GM12878 (cell line): ENCODE measurements at regions not wholly inside any gene's neighbourhood (a gene's known extent, or its start where the extent isn't known, plus 50 kb on each side); places are given as distances from the start of the nearest gene placed in this dataset.

Experiments
- ATAC-seq: fragments of 200-7000 bp; cut with Tn5 transposase; 3 replicates; pipeline ENCODE4 v1.9.1; 2020; ENCODE audit warnings: mild to moderate bottlenecking, moderate library complexity
- BruUV-seq: library from RNA; stranded (reverse); fragments of 400-500 nt; replicated peaks from 2 replicates; lab custom pipeline; 2021; lab: Mats Ljungman, UMichigan
- CTCF ChIA-PET: fragments of 300-600 bp; sonication (Branson Sonifier 250); formaldehyde crosslinking; extraction: SDS; loops from one replicate; lab custom pipeline; 2021; ENCODE audit warnings: inconsistent platforms; lab: Yijun Ruan, JAX
- POLR2A ChIA-PET: fragments of 350-600 bp; formaldehyde crosslinking; extraction: SDS; loops from one replicate; lab custom pipeline; 2021; ENCODE audit warnings: inconsistent platforms; lab: Charles Lee
- RAD21 ChIA-PET: fragments of 300-600 bp; sonication (Branson Sonifier 250); formaldehyde crosslinking; loops from one replicate; lab custom pipeline; 2023; ENCODE audit warnings: antibody characterized with exemption; ENCODE audit not compliant: unreplicated experiment; lab: Charles Lee
- SMC1A ChIA-PET: fragments of 300-600 bp; sonication (Branson Sonifier 250); formaldehyde crosslinking; loops from one replicate; lab custom pipeline; 2023; ENCODE audit not compliant: unreplicated experiment, uncharacterized antibody; lab: Charles Lee
- DNase-seq: peaks from one replicate; pipeline ENCODE4 v3.0.0-alpha.2; 2011; ENCODE audit warnings: low read depth, low spot score
- FAIRE-seq: peaks from 3 replicates; lab custom pipeline; 2011; peaks lifted over from hg19 to GRCh38; lab: Jason Lieb, UNC
- H2AFZ ChIP-seq: 2 replicates; pipeline ENCODE4 v1.6.0; 2011; ENCODE audit warnings: low read depth, low read length, control low read depth; ENCODE audit not compliant: control insufficient read depth
- H3K27ac ChIP-seq: 2 replicates; pipeline ENCODE4 v1.5.1; 2011; ENCODE audit warnings: control low read depth; ENCODE audit not compliant: control insufficient read depth, insufficient read depth
- H3K27me3 ChIP-seq, 2 experiments: replicated peaks in 1 of 2; 2 replicates each; pipeline versions ENCODE4 v1.6.0 to v1.6.1; 2011; ENCODE audit warnings: low read length in 1 of 2; ENCODE audit not compliant: control insufficient read depth in 2 of 2, insufficient read depth in 2 of 2
- H3K36me3 ChIP-seq, 2 experiments: 2 replicates each; pipeline ENCODE4 v1.5.1; 2011; ENCODE audit warnings: low read length in 1 of 2; ENCODE audit not compliant: control insufficient read depth in 2 of 2, insufficient read depth in 2 of 2
- H3K4me1 ChIP-seq: 2 replicates; pipeline ENCODE4 v1.6.1; 2011; ENCODE audit warnings: mild to moderate bottlenecking, low read length, moderate library complexity, mixed read lengths; ENCODE audit not compliant: control insufficient read depth, insufficient read depth
- H3K4me2 ChIP-seq: 2 replicates; pipeline ENCODE4 v1.6.0; 2011; ENCODE audit warnings: control low read depth; ENCODE audit not compliant: control insufficient read depth, insufficient read depth
- H3K4me3 ChIP-seq: fragments of 200-600 bp; sonication (generic); 2 replicates; pipeline ENCODE4 v1.5.1; 2016
- H3K79me2 ChIP-seq: 2 replicates; pipeline ENCODE4 v1.6.0; 2011; ENCODE audit warnings: low read length; ENCODE audit not compliant: control insufficient read depth, insufficient read depth
- H3K9ac ChIP-seq: 2 replicates; pipeline ENCODE4 v1.8.0; 2011; ENCODE audit warnings: low read length, control low read depth, mixed read lengths; ENCODE audit not compliant: control insufficient read depth, insufficient read depth
- H3K9me3 ChIP-seq: replicated peaks from 3 replicates; pipeline ENCODE4 v1.5.1; 2011; ENCODE audit warnings: mild to moderate bottlenecking, low read length; ENCODE audit not compliant: control insufficient read depth, insufficient read depth
- H4K20me1 ChIP-seq: 2 replicates; pipeline ENCODE4 v1.6.0; 2011; ENCODE audit not compliant: control insufficient read depth, insufficient read depth
- ATF7 ChIP-seq: fragments of 450-650 bp; IDR thresholded peaks from 2 replicates; pipeline ENCODE4 v1.6.1; 2016; ENCODE audit warnings: low read depth, mild to moderate bottlenecking
- BCL3 ChIP-seq: IDR thresholded peaks from 2 replicates; pipeline ENCODE4 v1.6.1; 2011; ENCODE audit warnings: borderline replicate concordance, low read depth, mild to moderate bottlenecking, moderate library complexity, low read length; ENCODE audit not compliant: insufficient read depth, poor library complexity, severe bottlenecking
- CREB1 ChIP-seq: IDR thresholded peaks from 2 replicates; pipeline ENCODE4 v1.6.1; 2012; ENCODE audit warnings: low read depth, mild to moderate bottlenecking, inconsistent platforms
- FOS ChIP-seq: IDR thresholded peaks from 3 replicates; pipeline ENCODE4 v1.6.1; 2011; ENCODE audit warnings: borderline replicate concordance; ENCODE audit not compliant: insufficient read length; ENCODE audit errors: extremely low read depth
- IRF5 ChIP-seq: fragments of 450-650 bp; IDR thresholded peaks from 2 replicates; pipeline ENCODE4 v1.6.1; 2017; ENCODE audit warnings: borderline replicate concordance
- KDM1A ChIP-seq: fragments of 200-600 bp; sonication (generic); IDR thresholded peaks from 2 replicates; pipeline ENCODE4 v1.6.1; 2016; ENCODE audit warnings: borderline replicate concordance
- MYC ChIP-seq: IDR thresholded peaks from 2 replicates; pipeline ENCODE4 v1.6.1; 2011; ENCODE audit warnings: mild to moderate bottlenecking, low read length, moderate library complexity, inconsistent platforms; ENCODE audit not compliant: insufficient read depth, insufficient replicate concordance, insufficient read length, severe bottlenecking
- NR2C2 ChIP-seq: IDR thresholded peaks from 2 replicates; pipeline ENCODE4 v1.6.1; 2011; ENCODE audit warnings: borderline replicate concordance, low read depth; ENCODE audit not compliant: control insufficient read depth, insufficient read length
- POLR2AphosphoS2 ChIP-seq: IDR thresholded peaks from 2 replicates; pipeline ENCODE4 v1.6.1; 2011; ENCODE audit warnings: low read depth, mild to moderate bottlenecking, low read length, improper control_type of control experiment, moderate library complexity
- SMARCA5 ChIP-seq: fragments of 450-650 bp; IDR thresholded peaks from 2 replicates; pipeline ENCODE4 v1.6.1; 2017; ENCODE audit warnings: mild to moderate bottlenecking
- SUZ12 ChIP-seq: fragments of 200-600 bp; sonication (generic); IDR thresholded peaks from one replicate; pipeline ENCODE4 v1.6.1; 2018; ENCODE audit warnings: antibody characterized with exemption, mild to moderate bottlenecking; ENCODE audit not compliant: unreplicated experiment
- ZNF384 ChIP-seq: IDR thresholded peaks from 2 replicates; pipeline ENCODE4 v1.6.1; 2012; ENCODE audit warnings: low read depth, mild to moderate bottlenecking, low read length, improper control_type of control experiment, borderline replicate concordance
- WGBS: methylation state at CpG from one replicate; pipeline ENCODE4 v1.1.6; 2016; ENCODE audit warnings: low lambda C conversion rate; ENCODE audit not compliant: insufficient replicate concordance, insufficient coverage; ENCODE audit errors: missing lambda C conversion rate; 5-methylcytosine and 5-hydroxymethylcytosine counted together
- in situ Hi-C: fragments of 300-500 bp; cut with MboI; formaldehyde crosslinking; loops from 9 replicates; pipeline ENCODE4 v1.14.3; 2018; ENCODE audit warnings: mixed read lengths
- intact Hi-C: fragments of 100-400 bp; cut with micrococcal nuclease; formaldehyde crosslinking; loops from one replicate; pipeline ENCODE4 v1.14.2; 2022; ENCODE audit not compliant: unreplicated experiment

- TF ChIP-seq BCL3: no peak
- TF ChIP-seq ZNF384: no peak
- RAD21 ChIA-PET: no interaction called here
- 41% methylated on average over 6 of the region's 6 CpGs for WGBS
- Histone ChIP-seq H3K4me2 (no peak overlapping the region), H4K20me1 (no peaks in the 10 kb centered on the region), H3K4me3 (no peak overlapping the region), H3K27me3 (peaks cover 0 to 4% of the 10 kb centered on the region in 2 experiments; a peak in 3 of 4 replicates), H3K4me1 (no peaks in the 10 kb centered on the region), H3K9me3 (no peaks in the 10 kb centered on the region), H3K27ac (no peak overlapping the region), H3K79me2 (no peaks in the 10 kb centered on the region), H3K36me3 (no peaks in the 10 kb centered on the region), H3K9ac (no peak overlapping the region), H2AFZ (no peak overlapping the region)
- POLR2A ChIA-PET: no interaction called here
- BruUV-seq: no TSS peak
- intact Hi-C loops: loop anchor here (10.0 kb wide), 2 partner anchors 167 to 1737 kb away; no protein-coding TSS in a partner anchor
- DNase-seq (no peak), ATAC-seq (no peak), FAIRE-seq (no peak)
- in situ Hi-C loops: no loop called here
- SMC1A ChIA-PET: interaction anchor here (1.0 kb wide), 1 partner anchor 162 kb away, joined by 3 read pairs; no protein-coding TSS in a partner anchor
- CTCF ChIA-PET: interaction anchor here (0.6 to 3.3 kb wide), 5 partner anchors 11 to 1149 kb away, joined by 3 to 20 read pairs (median 3); no protein-coding TSS in a partner anchor
Observed at GRCh38 chr9:78438211-78438610, 141.3 kb downstream of the PSAT1 start.

DNA sequence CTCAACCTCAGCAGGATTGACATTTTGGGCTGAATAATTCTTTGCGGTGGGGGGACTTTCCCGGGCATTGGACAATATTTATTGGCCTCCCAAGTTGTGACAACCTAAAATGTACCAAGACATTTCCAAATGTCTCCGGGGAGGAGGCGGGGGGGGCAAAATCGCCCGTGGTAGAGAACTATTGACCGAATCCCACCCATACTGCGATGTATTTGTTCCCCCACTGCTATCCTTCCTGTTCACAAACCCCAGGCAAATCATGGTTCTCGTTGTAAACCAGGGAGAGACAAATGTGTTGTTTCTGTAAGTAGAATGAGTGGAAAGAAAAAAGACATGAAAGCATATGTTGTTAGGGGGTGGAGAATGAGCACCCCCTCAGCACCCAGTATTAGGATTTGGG lies 141.9 kb downstream of the PSAT1 start:
- ChIA-PET CTCF (interaction anchor here (0.7 to 3.3 kb wide), 13 partner anchors 8 to 1515 kb away, joined by 3 to 20 read pairs (median 4); no protein-coding TSS in a partner anchor), RAD21 (no interaction called here), POLR2A (no interaction called here)
- in situ Hi-C loops: no loop called here
- no peak overlapping the region for H3K9ac ChIP-seq
- no peaks in the 10 kb centered on the region for H3K36me3 ChIP-seq
- no peaks in the 10 kb centered on the region for H3K79me2 ChIP-seq
- no peak for FAIRE-seq
- ATAC-seq: no peak
- DNase-seq: no peak
- intact Hi-C loops: loop anchor here (10.0 kb wide), 2 partner anchors 166 to 1736 kb away; no protein-coding TSS in a partner anchor
- H3K27me3 ChIP-seq: peaks cover 0 to 4% of the 10 kb centered on the region in 2 experiments; a peak in 3 of 4 replicates
- no peak overlapping the region for H3K4me2 ChIP-seq
- no TSS peak for BruUV-seq
- H3K4me3 ChIP-seq: no peak overlapping the region
- no peak overlapping the region for H3K27ac ChIP-seq
- H2AFZ ChIP-seq: no peak overlapping the region
- 12% methylated on average over 9 of the region's 9 CpGs for WGBS
- TF ChIP-seq CREB1 (no peak), POLR2AphosphoS2 (no peak), KDM1A (no peak), IRF5 (no peak), SUZ12 (no peak), ATF7 (no peak), NR2C2 (no peak), FOS (no peak), SMARCA5 (no peak), MYC (no peak)
- TF ChIP-seq, all 136 proteins: peak for 0
- Histone ChIP-seq H3K4me1 (no peaks in the 10 kb centered on the region), H3K9me3 (no peaks in the 10 kb centered on the region), H4K20me1 (no peaks in the 10 kb centered on the region)
- SMC1A ChIA-PET: interaction anchor here (1.0 kb wide), 1 partner anchor 162 kb away, joined by 3 read pairs; no protein-coding TSS in a partner anchor
